MM.1S (cell line): ENCODE measurements at regions not wholly inside any gene's neighbourhood (a gene's known extent, or its start where the extent isn't known, plus 50 kb on each side); places are given as distances from the start of the nearest gene placed in this dataset.

Experiments used
- DNase-seq: peaks from one replicate; pipeline ENCODE4 v3.0.0-alpha.2; 2015
- H2AFZ ChIP-seq: fragments of 300-600 bp; sonication (generic); 2 replicates; pipeline ENCODE4 v1.6.0; 2016; ENCODE audit warnings: antibody characterized with exemption, low read length
- H3F3A ChIP-seq: fragments of 300-600 bp; sonication (generic); 2 replicates; pipeline ENCODE4 v1.6.1; 2016; ENCODE audit warnings: mild to moderate bottlenecking, antibody characterized with exemption, low read length, moderate library complexity, mixed read lengths; ENCODE audit not compliant: insufficient read depth
- H3K27ac ChIP-seq: fragments of 300-600 bp; sonication (generic); 2 replicates; pipeline ENCODE4 v1.5.1; 2016; ENCODE audit warnings: mild to moderate bottlenecking, low read length
- H3K27me3 ChIP-seq: fragments of 300-600 bp; sonication (generic); replicated peaks from 2 replicates; pipeline ENCODE4 v1.6.0; 2016; ENCODE audit warnings: low read length; ENCODE audit not compliant: insufficient read depth
- H3K36me3 ChIP-seq: fragments of 300-600 bp; sonication (generic); replicated peaks from 2 replicates; pipeline ENCODE4 v1.6.1; 2016; ENCODE audit warnings: mild to moderate bottlenecking, low read length, mixed read lengths; ENCODE audit not compliant: insufficient read depth
- H3K4me1 ChIP-seq: fragments of 300-600 bp; sonication (generic); 2 replicates; pipeline ENCODE4 v1.6.1; 2016; ENCODE audit warnings: low read length, mixed read lengths
- H3K4me2 ChIP-seq: fragments of 300-600 bp; sonication (generic); 2 replicates; pipeline ENCODE4 v1.6.0; 2016; ENCODE audit warnings: low read depth, low read length
- H3K4me3 ChIP-seq: fragments of 300-600 bp; sonication (generic); 2 replicates; pipeline ENCODE4 v1.5.1; 2016; ENCODE audit warnings: low read length, mixed read lengths
- H3K79me2 ChIP-seq: fragments of 300-600 bp; sonication (generic); 2 replicates; pipeline ENCODE4 v1.6.1; 2016; ENCODE audit warnings: mixed run types, low read length, mixed read lengths
- H3K9ac ChIP-seq: fragments of 300-600 bp; sonication (generic); 2 replicates; pipeline ENCODE4 v1.6.1; 2016; ENCODE audit warnings: low read length, mixed read lengths
- H3K9me2 ChIP-seq: fragments of 300-600 bp; sonication (generic); replicated peaks from 2 replicates; pipeline ENCODE4 v1.6.1; 2016; ENCODE audit warnings: mild to moderate bottlenecking, low read length, mixed read lengths; ENCODE audit not compliant: insufficient read depth
- H3K9me3 ChIP-seq: fragments of 300-600 bp; sonication (generic); replicated peaks from 2 replicates; pipeline ENCODE4 v1.6.1; 2016; ENCODE audit warnings: mild to moderate bottlenecking, low read length, mixed read lengths; ENCODE audit not compliant: insufficient read depth
- H4K20me1 ChIP-seq: fragments of 300-600 bp; sonication (generic); 2 replicates; pipeline ENCODE4 v1.6.1; 2016; ENCODE audit warnings: mild to moderate bottlenecking, low read length, moderate library complexity, mixed read lengths; ENCODE audit not compliant: insufficient read depth
- CTCF ChIP-seq: fragments of 300-600 bp; sonication (generic); IDR thresholded peaks from 2 replicates; pipeline ENCODE4 v1.5.1; 2016; ENCODE audit warnings: antibody characterized with exemption, low read length, mixed read lengths
- EZH2 ChIP-seq: fragments of 300-600 bp; sonication (generic); optimal IDR thresholded peaks from 2 replicates; pipeline ENCODE3; 2017; ENCODE audit warnings: low read depth, mild to moderate bottlenecking, antibody characterized with exemption, low read length, mixed read lengths
- EZH2phosphoT487 ChIP-seq: fragments of 300-600 bp; sonication (generic); IDR thresholded peaks from 2 replicates; pipeline ENCODE4 v1.6.1; 2018; ENCODE audit warnings: antibody characterized with exemption, low read length

GRCh38 chr2:187124529-187124928 lies 275.6 kb upstream of the ZSWIM2 start:
- no peak overlapping the region for H3K27ac ChIP-seq
- H3K4me2 ChIP-seq, result no peak overlapping the region
- H3K9me2 ChIP-seq, result no peaks in the 10 kb centered on the region
- no peaks in the 10 kb centered on the region for H3K27me3 ChIP-seq
- no peaks in the 10 kb centered on the region for H3K9me3 ChIP-seq
- H3K4me1 ChIP-seq, result 0 out of 2 replicates have a peak, but pooled peaks cover 1% of the 10 kb centered on the region
- H3K36me3 ChIP-seq, result no peaks in the 10 kb centered on the region
- H3K9ac ChIP-seq, result no peak overlapping the region
- H3K4me3 ChIP-seq, result no peak overlapping the region
- TF ChIP-seq CTCF (no peak), EZH2 (no peak), EZH2phosphoT487 (no peak)
- H4K20me1 ChIP-seq, result no peaks in the 10 kb centered on the region
- H3F3A ChIP-seq, result no peaks in the 10 kb centered on the region
- no peaks in the 10 kb centered on the region for H3K79me2 ChIP-seq
- no peak for DNase-seq
- H2AFZ ChIP-seq, result no peak overlapping the region

- Histone ChIP-seq H3F3A (no peaks in the 10 kb centered on the region), H2AFZ (no peak overlapping the region), H3K9me3 (no peaks in the 10 kb centered on the region), H3K4me3 (no peak overlapping the region), H3K4me2 (no peak overlapping the region), H3K9ac (no peak overlapping the region), H3K9me2 (no peaks in the 10 kb centered on the region), H3K27me3 (no peaks in the 10 kb centered on the region), H3K79me2 (no peaks in the 10 kb centered on the region), H3K27ac (no peak overlapping the region), H3K4me1 (no peaks in the 10 kb centered on the region), H4K20me1 (no peaks in the 10 kb centered on the region), H3K36me3 (no peaks in the 10 kb centered on the region)
- no peak for TF ChIP-seq CTCF
- no peak for TF ChIP-seq EZH2
- TF ChIP-seq EZH2phosphoT487, result no peak
- DNase-seq, result no peak
Measured at GRCh38 chr2:187118331-187119099, 269.5 kb upstream of the ZSWIM2 start.

- no peak overlapping the region for H3K27ac ChIP-seq
- H3K4me1 ChIP-seq, result no peaks in the 10 kb centered on the region
- no peaks in the 10 kb centered on the region for H3K36me3 ChIP-seq
- H3K4me2 ChIP-seq, result no peak overlapping the region
- no peak overlapping the region for H3K4me3 ChIP-seq
- no peaks in the 10 kb centered on the region for H4K20me1 ChIP-seq
- H3F3A ChIP-seq, result no peaks in the 10 kb centered on the region
- no peaks in the 10 kb centered on the region for H3K9me2 ChIP-seq
- H3K9me3 ChIP-seq, result no peaks in the 10 kb centered on the region
- TF ChIP-seq CTCF (no peak), EZH2phosphoT487 (no peak), EZH2 (no peak)
- no peaks in the 10 kb centered on the region for H3K27me3 ChIP-seq
- H3K79me2 ChIP-seq, result no peaks in the 10 kb centered on the region
- H2AFZ ChIP-seq, result no peak overlapping the region
- no peak for DNase-seq
- no peak overlapping the region for H3K9ac ChIP-seq
Measured at GRCh38 chr2:187117483-187117882, 268.5 kb upstream of the ZSWIM2 start.
